GM21360 (cell line): ENCODE measurements at regions not wholly inside any gene's neighbourhood (a gene's known extent, or its start where the extent isn't known, plus 50 kb on each side); places are given as distances from the start of the nearest gene placed in this dataset.
A peak's percentile ranks its signal among the peaks of the same experiment; 100 is the strongest.

Experiments used
- ATAC-seq: cut with Tn5 transposase; IDR thresholded peaks from one replicate; pipeline ENCODE4 v1.9.1; 2021; ENCODE audit warnings: mild to moderate bottlenecking, moderate library complexity; ENCODE audit not compliant: unreplicated experiment

GRCh38 chr3:46114323-46114988, 87.2 kb upstream of the XCR1 start:
- no peak for ATAC-seq

- ATAC-seq: no peak
Measured at GRCh38 chr3:46113608-46114007, 86.3 kb upstream of the XCR1 start.

GRCh38 chr3:46112984-46113383, 85.7 kb upstream of the XCR1 start:
- ATAC-seq: no peak

GRCh38 chr3:46112296-46112695, 85.0 kb upstream of the XCR1 start:
- ATAC-seq: no peak

- ATAC-seq: no peak
Measured at GRCh38 chr3:46110701-46111493, 83.6 kb upstream of the XCR1 start.

- ATAC-seq: no peak
Measured at GRCh38 chr3:46107682-46108081, 80.4 kb upstream of the XCR1 start.

- ATAC-seq: no peak
Measured at GRCh38 chr3:46105306-46105919, 78.1 kb upstream of the XCR1 start.

- ATAC-seq: no peak
Measured at GRCh38 chr3:46104706-46105105, 77.4 kb upstream of the XCR1 start.

GRCh38 chr3:46102780-46103130, 75.5 kb upstream of the XCR1 start:
- no peak for ATAC-seq

GRCh38 chr3:46102059-46102779, 74.9 kb upstream of the XCR1 start:
- ATAC-seq: no peak

- ATAC-seq: no peak
Measured at GRCh38 chr3:46100812-46101211, 73.5 kb upstream of the XCR1 start.

- peak; percentile 40 for ATAC-seq
Measured at GRCh38 chr3:46098319-46098761, 71.1 kb upstream of the XCR1 start.

GRCh38 chr3:46097691-46098241, 70.5 kb upstream of the XCR1 start:
- ATAC-seq: peak; percentile 13

GRCh38 chr3:46096781-46097180, 69.5 kb upstream of the XCR1 start:
- ATAC-seq: no peak

GRCh38 chr3:46096336-46096735, 69.1 kb upstream of the XCR1 start:
- ATAC-seq: no peak

GRCh38 chr3:46095307-46095706, 68.0 kb upstream of the XCR1 start:
- peak; percentile 59 for ATAC-seq

GRCh38 chr3:46094506-46094905, 67.2 kb upstream of the XCR1 start:
- ATAC-seq: no peak

- no peak for ATAC-seq
Measured at GRCh38 chr3:46093966-46094365, 66.7 kb upstream of the XCR1 start.

- ATAC-seq: no peak
Measured at GRCh38 chr3:46093327-46093942, 66.2 kb upstream of the XCR1 start.

- no peak for ATAC-seq
Measured at GRCh38 chr3:46092702-46093080, 65.4 kb upstream of the XCR1 start.
